ENCODE measurements at regions not wholly inside any gene's neighbourhood (a gene's known extent, or its start where the extent isn't known, plus 50 kb on each side); places are given as distances from the start of the nearest gene placed in this dataset.

DNA sequence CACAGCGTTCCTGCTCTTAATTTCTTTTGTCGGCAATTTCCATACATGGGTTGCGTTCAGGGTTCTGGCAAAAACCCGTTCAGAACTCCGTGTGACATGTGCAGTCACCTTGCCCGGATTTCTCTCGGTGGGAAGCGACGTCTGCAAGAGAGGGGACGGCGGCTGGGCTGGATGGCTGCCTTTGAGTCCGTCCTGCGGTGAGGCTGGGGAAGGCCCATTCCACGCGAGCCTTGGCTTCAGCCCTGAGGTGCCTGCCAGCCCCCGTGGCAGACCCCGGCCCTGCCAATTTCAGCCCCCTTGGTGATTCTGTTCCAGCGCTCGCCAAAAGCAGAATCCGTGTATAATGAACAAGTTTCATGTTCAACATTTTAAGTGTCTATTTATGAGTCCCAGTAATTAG is 72.6 kb upstream of the TSHZ3 start:
- TF ChIP-seq KDM1A (IDR thresholded peaks at IDR 0.05; ENCODE audit: low read depth) (no peak), MAZ (IDR thresholded peaks at IDR 0.05; ENCODE audit: borderline replicate concordance, low read depth, low read length) (no peak), POLR2A (IDR thresholded peaks at IDR 0.05; ENCODE audit: low read length) (no peak), RAD21 (conservative IDR thresholded peaks at IDR 0.05 in 1 of 2, IDR thresholded peaks at IDR 0.05 in 1 of 2) (no peak), RNF2 (IDR thresholded peaks at IDR 0.05; ENCODE audit: borderline replicate concordance, low read depth) (no peak), NFE2L2 (conservative IDR thresholded peaks at IDR 0.05; ENCODE audit: low read length) (no peak), HOXB5 (CRISPR knock-in tag; IDR thresholded peaks at IDR 0.05) (no peak), CEBPB (IDR thresholded peaks at IDR 0.05) (no peak), POLR2AphosphoS2 (conservative IDR thresholded peaks at IDR 0.05; ENCODE audit: low read length) (no peak), CHD4 (IDR thresholded peaks at IDR 0.05; ENCODE audit: borderline replicate concordance) (no peak), JUNB (IDR thresholded peaks at IDR 0.05) (no peak)
- TF ChIP-seq, protein P1, sequence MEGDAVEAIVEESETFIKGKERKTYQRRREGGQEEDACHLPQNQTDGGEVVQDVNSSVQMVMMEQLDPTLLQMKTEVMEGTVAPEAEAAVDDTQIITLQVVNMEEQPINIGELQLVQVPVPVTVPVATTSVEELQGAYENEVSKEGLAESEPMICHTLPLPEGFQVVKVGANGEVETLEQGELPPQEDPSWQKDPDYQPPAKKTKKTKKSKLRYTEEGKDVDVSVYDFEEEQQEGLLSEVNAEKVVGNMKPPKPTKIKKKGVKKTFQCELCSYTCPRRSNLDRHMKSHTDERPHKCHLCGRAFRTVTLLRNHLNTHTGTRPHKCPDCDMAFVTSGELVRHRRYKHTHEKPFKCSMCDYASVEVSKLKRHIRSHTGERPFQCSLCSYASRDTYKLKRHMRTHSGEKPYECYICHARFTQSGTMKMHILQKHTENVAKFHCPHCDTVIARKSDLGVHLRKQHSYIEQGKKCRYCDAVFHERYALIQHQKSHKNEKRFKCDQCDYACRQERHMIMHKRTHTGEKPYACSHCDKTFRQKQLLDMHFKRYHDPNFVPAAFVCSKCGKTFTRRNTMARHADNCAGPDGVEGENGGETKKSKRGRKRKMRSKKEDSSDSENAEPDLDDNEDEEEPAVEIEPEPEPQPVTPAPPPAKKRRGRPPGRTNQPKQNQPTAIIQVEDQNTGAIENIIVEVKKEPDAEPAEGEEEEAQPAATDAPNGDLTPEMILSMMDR (IDR thresholded peaks at IDR 0.05) = no peak
- TF ChIP-seq, protein P2, sequence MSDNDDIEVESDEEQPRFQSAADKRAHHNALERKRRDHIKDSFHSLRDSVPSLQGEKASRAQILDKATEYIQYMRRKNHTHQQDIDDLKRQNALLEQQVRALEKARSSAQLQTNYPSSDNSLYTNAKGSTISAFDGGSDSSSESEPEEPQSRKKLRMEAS (IDR thresholded peaks at IDR 0.05) = no peak

All from A549 (cell line).